ENCODE measurements at regions not wholly inside any gene's neighbourhood (a gene's known extent, or its start where the extent isn't known, plus 50 kb on each side); places are given as distances from the start of the nearest gene placed in this dataset. TPM values are rescaled to one million over a fixed set of nuclear protein-coding genes. Genes with fewer than 3 reads are reported as not detected.

DNA sequence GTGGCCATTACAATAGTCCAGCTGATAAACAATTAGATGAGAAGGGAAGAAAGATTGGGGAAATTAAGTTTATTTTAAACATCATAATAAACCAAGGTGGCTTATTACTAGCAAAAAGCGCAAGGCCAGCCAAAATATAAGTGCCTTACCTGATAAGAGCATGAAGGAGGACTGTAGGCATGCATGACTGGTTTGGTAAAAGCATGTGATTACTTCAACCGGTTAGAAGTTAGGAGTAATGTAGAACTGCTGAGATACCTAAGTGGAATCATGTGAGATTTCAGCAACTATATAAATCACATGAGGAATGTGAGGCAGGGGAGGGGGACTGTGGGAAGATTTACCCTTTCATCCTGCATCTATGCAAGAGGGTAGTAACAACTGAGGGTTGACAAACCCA, 59.7 kb upstream of the CCDC196 start:
- Mint-ChIP-seq H3K27ac (no peak overlapping the region), H3K4me3 (no peak overlapping the region), H3K4me1 (no peaks in the 10 kb centered on the region), H3K27me3 (ENCODE audit: insufficient read depth, low read depth) (no peaks in the 10 kb centered on the region), H3K36me3 (no peaks in the 10 kb centered on the region), H3K9me3 (no peaks in the 10 kb centered on the region)
- no peaks in the 10 kb centered on the region for H3F3A ChIP-seq (ENCODE audit: low read depth)
- no peaks in the 10 kb centered on the region for H3K4me1 ChIP-seq
- H3K9ac ChIP-seq = no peak overlapping the region
- no peaks in the 10 kb centered on the region for H3K79me2 ChIP-seq (ENCODE audit: low read depth)
- no peak overlapping the region for H3K4me3 ChIP-seq
- no peak for DNase-seq (ENCODE audit: low spot score)
- H4K20me1 ChIP-seq (ENCODE audit: low read depth) = no peaks in the 10 kb centered on the region
- no peak for TF ChIP-seq EZH2phosphoT487 (IDR thresholded peaks at IDR 0.05)
- no peaks in the 10 kb centered on the region for H3K27me3 ChIP-seq
- no peak overlapping the region for H3K27ac ChIP-seq
- no peak overlapping the region for H3K4me2 ChIP-seq
- H3K9me3 ChIP-seq (ENCODE audit: low read depth) = no peaks in the 10 kb centered on the region
- H3K36me3 ChIP-seq = no peaks in the 10 kb centered on the region
- no peak overlapping the region for H2AFZ ChIP-seq (replicated peaks)

DNA sequence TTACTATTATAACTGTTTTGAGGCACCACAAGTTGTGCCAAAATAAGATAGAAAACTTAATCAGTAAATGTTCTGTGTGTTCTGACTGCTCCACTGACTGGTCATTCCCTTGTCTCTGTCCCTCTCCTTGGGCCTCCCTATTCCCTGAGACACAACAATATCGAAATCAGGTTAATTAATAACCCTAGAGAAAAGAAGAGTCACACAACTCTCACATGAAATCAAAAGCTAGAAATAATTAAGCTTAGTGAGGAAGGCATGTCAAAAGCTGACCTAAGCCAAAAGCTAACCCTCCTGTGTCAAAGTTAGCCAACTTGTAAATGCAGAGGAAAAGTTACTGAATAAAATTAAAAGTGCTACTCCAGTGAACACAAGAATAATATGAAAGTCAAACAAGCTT, 53.8 kb upstream of the CCDC196 start:
- H3F3A ChIP-seq (ENCODE audit: low read depth) = no peaks in the 10 kb centered on the region
- H3K4me3 ChIP-seq = no peak overlapping the region
- H3K79me2 ChIP-seq (ENCODE audit: low read depth) = no peaks in the 10 kb centered on the region
- H3K36me3 ChIP-seq = no peaks in the 10 kb centered on the region
- no peak overlapping the region for H3K9ac ChIP-seq
- no peak for DNase-seq (ENCODE audit: low spot score)
- H3K4me1 Mint-ChIP-seq = no peaks in the 10 kb centered on the region
- no peaks in the 10 kb centered on the region for H3K27me3 Mint-ChIP-seq (ENCODE audit: insufficient read depth, low read depth)
- TF ChIP-seq, protein P1, sequence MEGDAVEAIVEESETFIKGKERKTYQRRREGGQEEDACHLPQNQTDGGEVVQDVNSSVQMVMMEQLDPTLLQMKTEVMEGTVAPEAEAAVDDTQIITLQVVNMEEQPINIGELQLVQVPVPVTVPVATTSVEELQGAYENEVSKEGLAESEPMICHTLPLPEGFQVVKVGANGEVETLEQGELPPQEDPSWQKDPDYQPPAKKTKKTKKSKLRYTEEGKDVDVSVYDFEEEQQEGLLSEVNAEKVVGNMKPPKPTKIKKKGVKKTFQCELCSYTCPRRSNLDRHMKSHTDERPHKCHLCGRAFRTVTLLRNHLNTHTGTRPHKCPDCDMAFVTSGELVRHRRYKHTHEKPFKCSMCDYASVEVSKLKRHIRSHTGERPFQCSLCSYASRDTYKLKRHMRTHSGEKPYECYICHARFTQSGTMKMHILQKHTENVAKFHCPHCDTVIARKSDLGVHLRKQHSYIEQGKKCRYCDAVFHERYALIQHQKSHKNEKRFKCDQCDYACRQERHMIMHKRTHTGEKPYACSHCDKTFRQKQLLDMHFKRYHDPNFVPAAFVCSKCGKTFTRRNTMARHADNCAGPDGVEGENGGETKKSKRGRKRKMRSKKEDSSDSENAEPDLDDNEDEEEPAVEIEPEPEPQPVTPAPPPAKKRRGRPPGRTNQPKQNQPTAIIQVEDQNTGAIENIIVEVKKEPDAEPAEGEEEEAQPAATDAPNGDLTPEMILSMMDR (IDR thresholded peaks at IDR 0.05) = no peak
- TF ChIP-seq EZH2phosphoT487 (IDR thresholded peaks at IDR 0.05) = no peak
- no peak for TF ChIP-seq EZH2 (IDR thresholded peaks at IDR 0.05)
- H3K4me1 ChIP-seq = no peaks in the 10 kb centered on the region
- no peak overlapping the region for H3K4me3 Mint-ChIP-seq
- no peak overlapping the region for H2AFZ ChIP-seq (replicated peaks)
- H3K9me3 Mint-ChIP-seq = peaks cover 11% of the 10 kb centered on the region
- H3K36me3 Mint-ChIP-seq = no peaks in the 10 kb centered on the region
- no peaks in the 10 kb centered on the region for H4K20me1 ChIP-seq (ENCODE audit: low read depth)
- no peak overlapping the region for H3K27ac Mint-ChIP-seq
- no peak overlapping the region for H3K27ac ChIP-seq
- no peak overlapping the region for H3K4me2 ChIP-seq
- no peaks in the 10 kb centered on the region for H3K27me3 ChIP-seq
- H3K9me3 ChIP-seq (ENCODE audit: low read depth) = peaks cover under 1% of the 10 kb centered on the region

DNA sequence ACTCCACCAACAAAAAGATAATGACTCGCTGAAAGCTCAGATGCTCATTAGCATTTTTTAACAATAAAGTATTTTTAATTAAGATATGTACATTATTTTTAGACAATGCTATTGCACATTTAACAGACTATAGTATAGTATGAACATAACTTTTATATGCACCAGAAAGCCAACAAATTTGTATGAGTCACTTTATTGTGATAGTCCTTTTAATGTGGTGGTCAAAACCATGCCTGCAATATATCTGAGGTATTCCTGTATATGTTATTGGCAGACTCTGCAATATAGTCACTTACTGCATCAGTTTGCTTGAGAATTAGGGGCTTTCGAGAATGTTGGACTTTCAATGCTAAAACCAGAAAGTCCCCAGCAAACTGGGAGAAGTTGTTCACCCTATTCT, 51.7 kb upstream of the CCDC196 start:
- H3K9me3 ChIP-seq (ENCODE audit: low read depth) = peaks cover 20% of the 10 kb centered on the region
- no peak for DNase-seq (ENCODE audit: low spot score)
- no peaks in the 10 kb centered on the region for H3K79me2 ChIP-seq (ENCODE audit: low read depth)
- no peak overlapping the region for H3K4me3 ChIP-seq
- no peaks in the 10 kb centered on the region for H3F3A ChIP-seq (ENCODE audit: low read depth)
- H3K4me2 ChIP-seq = no peak overlapping the region
- no peaks in the 10 kb centered on the region for H3K27me3 Mint-ChIP-seq (ENCODE audit: insufficient read depth, low read depth)
- TF ChIP-seq EZH2 (IDR thresholded peaks at IDR 0.05) (no peak), EZH2phosphoT487 (IDR thresholded peaks at IDR 0.05) (no peak)
- TF ChIP-seq, protein P1 (IDR thresholded peaks at IDR 0.05) = no peak
- H3K4me1 ChIP-seq = no peaks in the 10 kb centered on the region
- no peak overlapping the region for H2AFZ ChIP-seq (replicated peaks)
- no peaks in the 10 kb centered on the region for H3K36me3 ChIP-seq
- H3K9me3 Mint-ChIP-seq = peaks cover 21% of the 10 kb centered on the region
- no peak overlapping the region for H3K27ac Mint-ChIP-seq
- no peak overlapping the region for H3K4me3 Mint-ChIP-seq
- no peaks in the 10 kb centered on the region for H3K27me3 ChIP-seq
- no peaks in the 10 kb centered on the region for H3K4me1 Mint-ChIP-seq
- no peaks in the 10 kb centered on the region for H4K20me1 ChIP-seq (ENCODE audit: low read depth)
- no peaks in the 10 kb centered on the region for H3K36me3 Mint-ChIP-seq
- no peak overlapping the region for H3K9ac ChIP-seq
- no peak overlapping the region for H3K27ac ChIP-seq

DNA sequence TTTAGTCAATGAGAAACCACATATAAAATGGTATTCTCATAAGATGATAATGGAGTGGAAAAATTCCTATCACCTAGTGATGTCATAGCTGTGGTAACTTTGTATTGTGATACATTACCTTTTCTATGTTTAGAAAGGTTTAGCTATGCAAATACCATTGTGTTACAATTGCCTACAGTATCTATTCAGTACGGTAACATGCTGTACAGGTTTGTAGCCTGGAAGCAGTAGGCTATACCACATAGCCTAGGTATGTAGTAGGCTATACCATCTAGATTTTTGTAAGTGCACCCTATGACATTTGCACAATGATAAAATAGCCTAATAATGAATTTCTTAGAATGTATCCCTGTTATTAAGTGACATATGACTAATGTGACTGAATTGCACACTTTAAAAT, 50.5 kb upstream of the CCDC196 start:
- Mint-ChIP-seq H3K27me3 (ENCODE audit: insufficient read depth, low read depth) (no peaks in the 10 kb centered on the region), H3K4me3 (no peak overlapping the region), H3K9me3 (peaks cover 30% of the 10 kb centered on the region), H3K27ac (no peak overlapping the region), H3K4me1 (no peaks in the 10 kb centered on the region), H3K36me3 (no peaks in the 10 kb centered on the region)
- H3K79me2 ChIP-seq (ENCODE audit: low read depth) = no peaks in the 10 kb centered on the region
- peaks cover 27% of the 10 kb centered on the region for H3K9me3 ChIP-seq (ENCODE audit: low read depth)
- H3K9ac ChIP-seq = no peak overlapping the region
- H2AFZ ChIP-seq (replicated peaks) = no peak overlapping the region
- H3K27me3 ChIP-seq = no peaks in the 10 kb centered on the region
- no peaks in the 10 kb centered on the region for H3K4me1 ChIP-seq
- no peaks in the 10 kb centered on the region for H3K36me3 ChIP-seq
- H3K4me2 ChIP-seq = no peak overlapping the region
- DNase-seq (ENCODE audit: low spot score) = no peak
- no peak overlapping the region for H3K27ac ChIP-seq
- H3K4me3 ChIP-seq = no peak overlapping the region
- no peaks in the 10 kb centered on the region for H3F3A ChIP-seq (ENCODE audit: low read depth)
- TF ChIP-seq, protein P1 (IDR thresholded peaks at IDR 0.05) = no peak
- TF ChIP-seq EZH2 (IDR thresholded peaks at IDR 0.05) (no peak), EZH2phosphoT487 (IDR thresholded peaks at IDR 0.05) (no peak)
- no peaks in the 10 kb centered on the region for H4K20me1 ChIP-seq (ENCODE audit: low read depth)

Small RNA genes in the stretch of these regions (small RNA-seq; reads per million reads assigned to genes)
- gene RF00019 = not detected

All from neural progenitor cell (in vitro differentiated cells).